OCI-LY1 (cell line): ENCODE measurements at regions not wholly inside any gene's neighbourhood (a gene's known extent, or its start where the extent isn't known, plus 50 kb on each side); places are given as distances from the start of the nearest gene placed in this dataset.

Experiments
- H2AFZ ChIP-seq: fragments of 200-600 bp; sonication (generic), shearing (Covaris generic); 2 replicates; pipeline ENCODE4 v1.6.0; 2014; ENCODE audit warnings: antibody characterized with exemption, mild to moderate bottlenecking, low read length
- H3F3A ChIP-seq: fragments of 200-600 bp; sonication (generic), shearing (Covaris generic); 2 replicates; pipeline ENCODE4 v1.6.0; 2014; ENCODE audit warnings: mild to moderate bottlenecking, antibody characterized with exemption, low read length, moderate library complexity; ENCODE audit not compliant: insufficient read depth
- H3K27ac ChIP-seq: fragments of 200-600 bp; sonication (generic); 2 replicates; pipeline ENCODE4 v1.5.1; 2014; ENCODE audit warnings: low read length, mixed run types, mild to moderate bottlenecking, low read depth; ENCODE audit not compliant: poor library complexity, severe bottlenecking
- H3K27me3 ChIP-seq: fragments of 200-600 bp; sonication (generic); 2 replicates; pipeline ENCODE4 v1.6.0; 2014; ENCODE audit warnings: antibody characterized with exemption, mild to moderate bottlenecking, low read length, moderate library complexity; ENCODE audit not compliant: insufficient read depth
- H3K36me3 ChIP-seq: fragments of 200-600 bp; sonication (generic); 2 replicates; pipeline ENCODE4 v1.6.1; 2014; ENCODE audit warnings: mild to moderate bottlenecking, antibody characterized with exemption, low read length, moderate library complexity, mixed read lengths; ENCODE audit not compliant: insufficient read depth
- H3K4me1 ChIP-seq: fragments of 200-600 bp; sonication (generic); 2 replicates; pipeline ENCODE4 v1.5.1; 2014; ENCODE audit warnings: mild to moderate bottlenecking, low read length, moderate library complexity; ENCODE audit not compliant: insufficient read depth, severe bottlenecking
- H3K4me2 ChIP-seq: fragments of 200-600 bp; sonication (generic), shearing (Covaris generic); 2 replicates; pipeline ENCODE4 v1.6.1; 2014; ENCODE audit warnings: low read length
- H3K4me3 ChIP-seq: fragments of 200-600 bp; sonication (generic); 2 replicates; pipeline ENCODE4 v1.5.1; 2014; ENCODE audit warnings: low read length, low read depth, mild to moderate bottlenecking, mixed read lengths; ENCODE audit not compliant: poor library complexity, severe bottlenecking
- H3K79me2 ChIP-seq: fragments of 200-600 bp; shearing (Covaris generic); 2 replicates; pipeline ENCODE4 v1.6.1; 2016; ENCODE audit warnings: mixed run types, low read length, mixed read lengths; ENCODE audit not compliant: insufficient read depth
- H3K9ac ChIP-seq: fragments of 200-600 bp; sonication (generic), shearing (Covaris generic); 2 replicates; pipeline ENCODE4 v1.6.1; 2014; ENCODE audit warnings: mild to moderate bottlenecking, low read length, mixed read lengths
- H3K9me2 ChIP-seq: fragments of 200-600 bp; sonication (generic), shearing (Covaris generic); 2 replicates; pipeline ENCODE4 v1.6.1; 2014; ENCODE audit warnings: low read depth, mild to moderate bottlenecking, low read length, mixed read lengths
- H3K9me3 ChIP-seq: fragments of 200-600 bp; shearing (Covaris generic); 2 replicates; pipeline ENCODE4 v1.6.1; 2014; ENCODE audit warnings: low read length, mixed read lengths
- H4K20me1 ChIP-seq: fragments of 200-600 bp; sonication (generic), shearing (Covaris generic); 2 replicates; pipeline ENCODE4 v1.6.0; 2016; ENCODE audit warnings: mild to moderate bottlenecking, low read length; ENCODE audit not compliant: insufficient read depth
- CTCF ChIP-seq: fragments of 200-600 bp; sonication (generic), shearing (Covaris generic); IDR thresholded peaks from 2 replicates; pipeline ENCODE4 v1.5.1; 2017; ENCODE audit warnings: mild to moderate bottlenecking, antibody characterized with exemption, low read length, moderate library complexity, mixed read lengths
- EZH2 ChIP-seq: fragments of 200-600 bp; sonication (generic), shearing (Covaris generic); IDR thresholded peaks from 2 replicates; pipeline ENCODE4 v1.8.0; 2017; ENCODE audit warnings: borderline replicate concordance, mixed run types, mild to moderate bottlenecking, antibody characterized with exemption, low read length, moderate library complexity, mixed read lengths

GRCh38 chr14:97353102-97353501, 555.9 kb downstream of the VRK1 start:
- TF ChIP-seq EZH2 (no peak), CTCF (no peak)

GRCh38 chr14:97354119-97354722, 557.0 kb downstream of the VRK1 start:
- TF ChIP-seq CTCF (no peak), EZH2 (no peak)
- H4K20me1 ChIP-seq = no peaks in the 10 kb centered on the region
- no peak overlapping the region for H3K9ac ChIP-seq
- H3K4me2 ChIP-seq = no peak overlapping the region
- H3K36me3 ChIP-seq = no peaks in the 10 kb centered on the region
- H3F3A ChIP-seq = no peaks in the 10 kb centered on the region
- no peaks in the 10 kb centered on the region for H3K4me1 ChIP-seq
- H3K27ac ChIP-seq = no peak overlapping the region
- no peaks in the 10 kb centered on the region for H3K9me2 ChIP-seq
- H3K79me2 ChIP-seq = no peaks in the 10 kb centered on the region
- no peaks in the 10 kb centered on the region for H3K27me3 ChIP-seq
- no peaks in the 10 kb centered on the region for H3K9me3 ChIP-seq
- no peak overlapping the region for H3K4me3 ChIP-seq
- H2AFZ ChIP-seq = no peak overlapping the region

More at GRCh38 chr14:97353102-97353501, 555.9 kb downstream of the VRK1 start:
- Histone ChIP-seq H3K27ac (no peak overlapping the region), H3K4me3 (no peak overlapping the region), H3K27me3 (no peaks in the 10 kb centered on the region), H3K36me3 (no peaks in the 10 kb centered on the region), H3K9ac (no peak overlapping the region), H3K9me2 (no peaks in the 10 kb centered on the region), H2AFZ (no peak overlapping the region), H4K20me1 (no peaks in the 10 kb centered on the region), H3F3A (no peaks in the 10 kb centered on the region), H3K9me3 (no peaks in the 10 kb centered on the region), H3K79me2 (no peaks in the 10 kb centered on the region), H3K4me1 (no peaks in the 10 kb centered on the region), H3K4me2 (no peak overlapping the region)

GRCh38 chr14:97359341-97359740, 562.2 kb downstream of the VRK1 start:
- Histone ChIP-seq H3K9me3 (no peaks in the 10 kb centered on the region), H3K4me3 (no peak overlapping the region), H3F3A (no peaks in the 10 kb centered on the region), H3K27me3 (0 out of 2 replicates have a peak, but pooled peaks cover 4% of the 10 kb centered on the region), H3K4me2 (no peak overlapping the region), H3K9ac (no peak overlapping the region), H4K20me1 (no peaks in the 10 kb centered on the region), H3K36me3 (no peaks in the 10 kb centered on the region), H3K79me2 (no peaks in the 10 kb centered on the region), H3K4me1 (no peaks in the 10 kb centered on the region), H3K27ac (no peak overlapping the region), H3K9me2 (no peaks in the 10 kb centered on the region), H2AFZ (no peak overlapping the region)
- TF ChIP-seq CTCF (no peak), EZH2 (no peak)
